GM23338 (cell line): ENCODE measurements at regions not wholly inside any gene's neighbourhood (a gene's known extent, or its start where the extent isn't known, plus 50 kb on each side); places are given as distances from the start of the nearest gene placed in this dataset.
"Not testable (repeated sequence)": the region's sequence is repeated elsewhere in the genome, so short reads cannot be mapped to it uniquely, and the experiment has no call there.

ENCODE experiments used
- CREB1 ChIP-seq: fragments of 250-450 bp; sonication (Bioruptor Pico); IDR thresholded peaks from 2 replicates; pipeline ENCODE4 v1.5.0; 2020; ENCODE audit warnings: low read depth, mild to moderate bottlenecking, moderate library complexity
- CTCF ChIP-seq, 2 experiments: fragments of 200-600 bp in 1 of 2; sonication (generic) in 1 of 2; conservative IDR thresholded peaks; 2 replicates each; pipeline versions ENCODE4 v1.5.1 to v1.6.1; 2016 to 2017; ENCODE audit warnings: antibody characterized with exemption in 2 of 2, low read depth in 2 of 2, mild to moderate bottlenecking in 2 of 2, moderate library complexity in 1 of 2
- ETS1 ChIP-seq: IDR thresholded peaks from 2 replicates; pipeline ENCODE4 v1.6.1; 2016; ENCODE audit warnings: antibody characterized with exemption
- EZH2 ChIP-seq: fragments of 200-600 bp; sonication (generic); IDR thresholded peaks from one replicate; pipeline ENCODE4 v1.8.0; 2017; ENCODE audit warnings: antibody characterized with exemption, mild to moderate bottlenecking, low read depth; ENCODE audit not compliant: unreplicated experiment
- EZH2phosphoT487 ChIP-seq: fragments of 200-600 bp; sonication (generic); IDR thresholded peaks from one replicate; pipeline ENCODE4 v1.8.1; 2018; ENCODE audit warnings: antibody characterized with exemption; ENCODE audit not compliant: unreplicated experiment
- JUNB ChIP-seq: IDR thresholded peaks from one replicate; pipeline ENCODE4 v1.6.1; 2016; ENCODE audit warnings: antibody characterized with exemption; ENCODE audit not compliant: unreplicated experiment
- NANOG ChIP-seq: IDR thresholded peaks from 2 replicates; pipeline ENCODE4 v1.6.1; 2016; ENCODE audit warnings: antibody characterized with exemption, borderline replicate concordance
- POLR2AphosphoS5 ChIP-seq: IDR thresholded peaks from 2 replicates; pipeline ENCODE4 v1.6.1; 2016; ENCODE audit warnings: antibody characterized with exemption, low read depth
- REST ChIP-seq: IDR thresholded peaks from one replicate; pipeline ENCODE4 v1.6.1; 2018; ENCODE audit warnings: antibody characterized with exemption; ENCODE audit not compliant: unreplicated experiment
- ZNF114 ChIP-seq: fragments of 250-450 bp; sonication (Bioruptor Pico); IDR thresholded peaks from 2 replicates; pipeline ENCODE4 v1.5.0; 2020; ENCODE audit warnings: mild to moderate bottlenecking, moderate library complexity
- ZNF331 ChIP-seq: fragments of 250-450 bp; sonication (Bioruptor Pico); IDR thresholded peaks from 2 replicates; pipeline ENCODE4 v1.5.0; 2020; ENCODE audit warnings: low read depth, mild to moderate bottlenecking, moderate library complexity
- ZNF462 ChIP-seq: fragments of 250-450 bp; sonication (Bioruptor Pico); IDR thresholded peaks from 2 replicates; pipeline ENCODE4 v1.5.0; 2020; ENCODE audit warnings: mild to moderate bottlenecking, moderate library complexity

GRCh38 chr1:227474072-227474471, 89.3 kb upstream of the ZNF678 start:
- not testable (repeated sequence) for TF ChIP-seq EZH2phosphoT487; ZNF114 (CRISPR knock-in tag); CTCF (conservative IDR thresholded peaks at IDR 0.05; ENCODE audit: low read depth in 2 of 2); EZH2; POLR2AphosphoS5; JUNB; ETS1; REST; NANOG; CREB1; ZNF462 (CRISPR knock-in tag); ZNF331
